Ammon's horn (tissue), 1 donor: ENCODE measurements at regions not wholly inside any gene's neighbourhood (a gene's known extent, or its start where the extent isn't known, plus 50 kb on each side); places are given as distances from the start of the nearest gene placed in this dataset.

Experiments used
- DNase-seq: peaks from one replicate; pipeline ENCODE4 v3.0.0-alpha.2; 2016; ENCODE audit warnings: low spot score

GRCh38 chrX:100512471-100512870 lies 72.3 kb upstream of the TNMD start:
- peak; percentile 1 for DNase-seq

- no peak for DNase-seq
These were observed 84.7 kb upstream of the PCDH19 start for GRCh38 chrX:100494646-100495370.

- no peak for DNase-seq
These were observed 81.1 kb upstream of the PCDH19 start for GRCh38 chrX:100491174-100491573.

GRCh38 chrX:100487795-100488194 lies 77.7 kb upstream of the PCDH19 start:
- no peak for DNase-seq

GRCh38 chrX:100484971-100485370 lies 74.9 kb upstream of the PCDH19 start:
- DNase-seq, result no peak

- DNase-seq, result no peak
These were observed 69.3 kb upstream of the PCDH19 start for GRCh38 chrX:100479329-100479728.

GRCh38 chrX:100478714-100479306 lies 68.7 kb upstream of the PCDH19 start:
- no peak for DNase-seq

GRCh38 chrX:100477958-100478357 lies 67.9 kb upstream of the PCDH19 start:
- no peak for DNase-seq

- DNase-seq, result no peak
These were observed 67.4 kb upstream of the PCDH19 start for GRCh38 chrX:100477467-100477866.
